Activated naive CD8-positive, alpha-beta T cell treated with anti-CD3 and anti-CD28 coated beads for 36 hours (primary cell): ENCODE measurements at regions not wholly inside any gene's neighbourhood (a gene's known extent, or its start where the extent isn't known, plus 50 kb on each side); places are given as distances from the start of the nearest gene placed in this dataset.

Source experiments
- DNase-seq: peaks from one replicate; pipeline ENCODE4 v3.0.0; 2021
- H3K27ac Mint-ChIP-seq: one replicate; pipeline ENCODE4 v1.8.0; 2022; ENCODE audit warnings: mild to moderate bottlenecking, moderate library complexity, mixed read lengths
- H3K27me3 Mint-ChIP-seq: one replicate; pipeline ENCODE4 v1.8.0; 2022; ENCODE audit warnings: mild to moderate bottlenecking, mixed read lengths
- H3K36me3 Mint-ChIP-seq: one replicate; pipeline ENCODE4 v1.8.0; 2021; ENCODE audit warnings: mild to moderate bottlenecking, mixed read lengths
- H3K4me1 Mint-ChIP-seq: one replicate; pipeline ENCODE4 v1.8.0; 2021; ENCODE audit warnings: mixed read lengths
- H3K4me3 Mint-ChIP-seq: one replicate; pipeline ENCODE4 v1.8.0; 2022; ENCODE audit warnings: mild to moderate bottlenecking, moderate library complexity, mixed read lengths
- H3K9me3 Mint-ChIP-seq: one replicate; pipeline ENCODE4 v1.8.0; 2022; ENCODE audit warnings: mixed read lengths

GRCh38 chr1:208933984-208934525, 649.5 kb upstream of the CAMK1G start:
- Mint-ChIP-seq H3K9me3 (no peaks in the 10 kb centered on the region), H3K36me3 (no peaks in the 10 kb centered on the region), H3K4me3 (no peak overlapping the region), H3K27me3 (peaks cover 15% of the 10 kb centered on the region), H3K4me1 (no peaks in the 10 kb centered on the region), H3K27ac (no peak overlapping the region)
- DNase-seq = no peak

DNA sequence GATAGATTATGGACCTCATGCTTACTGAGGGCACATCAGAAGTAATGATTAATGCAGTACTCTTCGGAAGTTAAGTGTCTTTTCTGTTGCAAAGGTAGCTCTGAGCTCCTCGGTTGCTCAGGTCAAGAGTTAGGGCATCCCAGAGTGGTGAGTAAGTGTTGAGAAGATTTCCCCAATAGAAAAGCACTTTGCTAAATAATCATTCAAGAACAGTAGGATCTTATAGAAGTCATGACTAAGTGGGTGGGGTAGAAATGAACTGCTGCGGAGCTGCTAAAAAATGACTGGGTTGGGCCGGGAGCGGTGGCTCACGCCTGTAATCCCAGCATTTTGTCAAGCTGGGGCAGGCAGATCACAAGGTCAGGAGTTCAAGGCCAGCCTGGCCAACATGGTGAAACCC, 648.6 kb upstream of the CAMK1G start:
- no peaks in the 10 kb centered on the region for H3K36me3 Mint-ChIP-seq
- DNase-seq = no peak
- no peak overlapping the region for H3K27ac Mint-ChIP-seq
- H3K4me3 Mint-ChIP-seq = no peak overlapping the region
- H3K27me3 Mint-ChIP-seq = peaks cover 15% of the 10 kb centered on the region
- no peaks in the 10 kb centered on the region for H3K4me1 Mint-ChIP-seq
- no peaks in the 10 kb centered on the region for H3K9me3 Mint-ChIP-seq

DNA sequence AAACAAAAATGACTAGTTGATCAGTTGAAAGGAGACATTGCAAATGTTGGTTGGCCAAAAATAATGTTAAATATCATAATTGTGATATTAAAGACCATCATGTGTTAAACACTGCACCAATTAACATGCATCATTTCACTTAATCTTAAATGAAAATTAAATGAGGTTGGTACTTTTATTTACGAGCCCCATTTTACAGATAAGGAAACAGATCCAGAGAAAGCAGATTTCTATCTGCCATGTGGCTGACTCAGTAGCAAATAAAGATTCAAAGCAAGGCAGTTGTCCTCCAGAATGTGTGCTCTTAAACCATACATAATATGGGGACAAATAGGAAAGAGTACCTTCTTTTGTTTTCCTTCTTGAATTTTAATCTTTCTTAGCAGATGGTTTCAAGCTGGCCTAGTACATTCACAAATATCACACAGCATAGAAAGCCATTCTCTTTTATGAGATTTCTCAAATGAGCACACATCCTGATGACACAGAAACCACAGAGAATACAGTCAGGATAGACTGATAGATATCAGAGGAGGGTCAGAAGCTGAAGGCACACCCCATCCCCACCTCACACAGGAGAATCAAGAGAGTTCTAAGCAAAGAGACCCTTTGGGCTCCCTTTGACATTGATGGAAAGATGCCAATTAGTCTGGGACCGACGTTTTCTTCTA, 647.9 kb upstream of the CAMK1G start:
- no peaks in the 10 kb centered on the region for H3K9me3 Mint-ChIP-seq
- no peaks in the 10 kb centered on the region for H3K36me3 Mint-ChIP-seq
- H3K4me1 Mint-ChIP-seq = no peaks in the 10 kb centered on the region
- no peak for DNase-seq
- no peak overlapping the region for H3K4me3 Mint-ChIP-seq
- peaks cover 14% of the 10 kb centered on the region for H3K27me3 Mint-ChIP-seq
- no peak overlapping the region for H3K27ac Mint-ChIP-seq

DNA sequence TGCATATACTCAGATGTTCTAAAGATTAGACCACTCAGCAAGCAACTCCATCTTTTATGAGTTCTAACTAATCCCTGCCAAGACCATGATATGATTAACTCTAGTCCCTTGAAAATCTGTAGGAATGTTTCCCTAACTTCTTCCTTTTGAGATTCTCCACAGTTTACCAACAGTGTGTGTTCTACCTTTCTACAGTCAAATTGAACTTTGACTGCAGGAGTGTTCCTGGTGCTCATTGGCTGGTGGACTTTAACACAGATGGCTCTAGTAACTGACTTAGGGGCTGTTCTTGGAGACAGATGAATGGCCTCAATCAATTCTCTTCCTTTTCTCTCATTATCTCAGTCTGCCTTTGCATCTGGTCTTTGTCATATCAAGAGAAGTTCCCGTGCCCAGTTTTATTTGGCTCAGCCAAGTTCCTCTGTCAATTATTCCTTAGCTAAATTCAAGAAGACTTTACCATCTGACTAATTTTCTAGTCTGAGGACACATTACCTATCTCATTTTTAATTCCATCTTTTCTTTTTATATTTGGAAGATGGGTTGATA, 643.9 kb upstream of the CAMK1G start:
- Mint-ChIP-seq H3K4me3 (no peak overlapping the region), H3K27me3 (peaks cover 15% of the 10 kb centered on the region), H3K4me1 (no peaks in the 10 kb centered on the region), H3K9me3 (no peaks in the 10 kb centered on the region), H3K36me3 (no peaks in the 10 kb centered on the region), H3K27ac (no peak overlapping the region)
- no peak for DNase-seq

GRCh38 chr1:208942394-208943130, 641.0 kb upstream of the CAMK1G start:
- no peak for DNase-seq
- Mint-ChIP-seq H3K27me3 (peaks cover 29% of the 10 kb centered on the region), H3K36me3 (no peaks in the 10 kb centered on the region), H3K27ac (no peak overlapping the region), H3K9me3 (no peaks in the 10 kb centered on the region), H3K4me1 (no peaks in the 10 kb centered on the region), H3K4me3 (no peak overlapping the region)

- Mint-ChIP-seq H3K27me3 (peaks cover 30% of the 10 kb centered on the region), H3K27ac (no peak overlapping the region), H3K9me3 (no peaks in the 10 kb centered on the region), H3K4me3 (no peak overlapping the region), H3K36me3 (no peaks in the 10 kb centered on the region), H3K4me1 (no peaks in the 10 kb centered on the region)
- DNase-seq = no peak
Measured at GRCh38 chr1:208943291-208943690, 640.2 kb upstream of the CAMK1G start.

DNA sequence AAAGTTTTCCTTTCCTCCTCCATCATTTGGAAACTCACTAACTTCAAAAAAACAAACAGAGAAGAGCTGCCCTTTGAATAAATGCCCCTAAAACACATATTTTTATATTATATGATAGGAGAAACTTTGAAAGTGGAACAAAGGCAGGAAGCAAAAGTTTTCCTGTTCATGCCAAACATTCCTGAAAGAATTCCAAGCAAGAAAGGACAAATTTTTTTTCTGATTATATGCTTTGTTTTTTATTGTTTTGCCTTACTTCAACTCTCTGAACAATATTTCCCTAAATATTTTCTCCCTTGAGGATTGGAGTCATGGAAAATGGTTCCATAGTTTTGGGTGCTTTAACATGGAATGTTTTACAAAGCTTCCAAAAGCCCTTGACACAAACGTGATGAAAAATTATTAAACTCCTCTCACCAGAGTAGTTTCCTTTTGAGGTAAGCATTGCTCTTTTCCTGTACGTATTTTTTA, 638.5 kb upstream of the CAMK1G start:
- no peak overlapping the region for H3K4me3 Mint-ChIP-seq
- H3K27me3 Mint-ChIP-seq = peaks cover 30% of the 10 kb centered on the region
- DNase-seq = no peak
- H3K27ac Mint-ChIP-seq = no peak overlapping the region
- no peaks in the 10 kb centered on the region for H3K36me3 Mint-ChIP-seq
- H3K9me3 Mint-ChIP-seq = no peaks in the 10 kb centered on the region
- H3K4me1 Mint-ChIP-seq = no peaks in the 10 kb centered on the region

GRCh38 chr1:208950206-208950605, 633.3 kb upstream of the CAMK1G start:
- no peak overlapping the region for H3K4me3 Mint-ChIP-seq
- H3K9me3 Mint-ChIP-seq = peaks cover 2% of the 10 kb centered on the region
- H3K4me1 Mint-ChIP-seq = no peaks in the 10 kb centered on the region
- H3K36me3 Mint-ChIP-seq = no peaks in the 10 kb centered on the region
- DNase-seq = no peak
- no peak overlapping the region for H3K27ac Mint-ChIP-seq
- peaks cover 15% of the 10 kb centered on the region for H3K27me3 Mint-ChIP-seq

DNA sequence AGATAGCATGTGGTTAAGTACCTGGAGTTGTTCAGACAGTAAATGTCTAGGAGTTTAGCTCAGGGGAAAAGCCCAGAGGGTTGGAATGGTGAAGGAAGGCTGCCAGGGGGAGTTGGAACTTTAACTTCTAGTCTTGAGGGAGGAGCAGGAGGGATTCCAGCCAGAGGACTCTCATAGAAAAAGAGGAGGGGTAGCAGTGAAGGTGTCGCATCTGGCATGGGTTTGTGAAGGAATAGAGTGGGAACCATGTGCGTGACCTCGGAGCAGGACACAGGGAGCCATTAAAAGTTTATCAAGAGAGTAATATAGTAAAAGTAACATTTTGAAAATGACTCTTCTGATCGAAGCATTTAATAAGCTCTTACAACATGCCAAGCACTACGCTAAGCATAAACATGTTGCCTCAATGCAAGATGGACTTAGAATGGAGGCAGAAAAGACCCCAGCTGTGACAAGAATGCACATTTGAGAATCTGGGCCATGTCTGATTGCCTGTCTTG, 632.4 kb upstream of the CAMK1G start:
- H3K4me1 Mint-ChIP-seq = no peaks in the 10 kb centered on the region
- H3K36me3 Mint-ChIP-seq = no peaks in the 10 kb centered on the region
- peaks cover 2% of the 10 kb centered on the region for H3K9me3 Mint-ChIP-seq
- H3K27ac Mint-ChIP-seq = no peak overlapping the region
- peaks cover 7% of the 10 kb centered on the region for H3K27me3 Mint-ChIP-seq
- H3K4me3 Mint-ChIP-seq = no peak overlapping the region
- no peak for DNase-seq

GRCh38 chr1:208951908-208952307, 631.6 kb upstream of the CAMK1G start:
- H3K27ac Mint-ChIP-seq = no peak overlapping the region
- H3K4me1 Mint-ChIP-seq = no peaks in the 10 kb centered on the region
- peaks cover 3% of the 10 kb centered on the region for H3K27me3 Mint-ChIP-seq
- H3K36me3 Mint-ChIP-seq = no peaks in the 10 kb centered on the region
- DNase-seq = no peak
- peaks cover 2% of the 10 kb centered on the region for H3K9me3 Mint-ChIP-seq
- no peak overlapping the region for H3K4me3 Mint-ChIP-seq

DNA sequence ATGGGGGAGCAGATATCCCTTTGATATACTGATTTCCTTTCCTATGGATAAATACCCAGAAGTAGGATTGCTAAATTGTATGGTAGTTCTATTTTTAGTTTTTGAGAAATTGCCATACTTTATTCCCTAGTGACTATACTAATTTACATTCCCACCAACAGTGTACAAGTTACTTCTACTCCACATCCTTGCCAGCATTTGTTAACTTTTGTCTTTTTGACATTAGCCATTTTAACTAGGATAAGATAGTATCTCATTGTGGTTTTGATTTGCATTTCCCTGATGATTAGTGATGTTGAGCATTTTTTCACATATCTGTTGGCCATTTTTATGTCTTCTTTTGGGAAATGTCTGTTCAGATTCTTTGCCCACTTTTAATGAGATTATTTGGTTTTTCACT, 620.6 kb upstream of the CAMK1G start:
- Mint-ChIP-seq H3K4me1 (no peaks in the 10 kb centered on the region), H3K9me3 (peaks cover 9% of the 10 kb centered on the region), H3K36me3 (no peaks in the 10 kb centered on the region), H3K27me3 (no peaks in the 10 kb centered on the region), H3K27ac (no peak overlapping the region), H3K4me3 (no peak overlapping the region)
- DNase-seq = no peak

- peaks cover 6% of the 10 kb centered on the region for H3K27me3 Mint-ChIP-seq
Measured at GRCh38 chr1:208965351-208965750, 618.2 kb upstream of the CAMK1G start.

DNA sequence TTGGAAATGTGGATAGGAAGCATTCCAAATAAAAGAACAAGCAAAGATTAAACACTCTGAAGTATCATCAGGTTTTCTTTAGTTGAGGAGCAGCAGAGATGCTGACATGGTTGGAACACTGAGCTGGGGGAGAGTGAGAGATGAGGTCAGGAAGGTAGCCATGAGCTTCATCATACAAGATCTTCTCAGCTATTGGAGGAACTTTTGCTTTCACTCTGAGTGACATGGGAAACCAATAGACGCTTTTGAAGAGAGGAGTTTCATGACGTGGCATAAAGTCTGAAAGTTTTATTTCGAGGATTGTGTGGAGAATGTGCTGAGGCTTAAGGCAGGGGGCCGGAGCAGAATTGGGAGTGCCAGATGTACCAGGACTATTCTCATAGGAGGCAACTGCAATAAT, 616.2 kb upstream of the CAMK1G start:
- Mint-ChIP-seq H3K4me3 (no peak overlapping the region), H3K27me3 (peaks cover 6% of the 10 kb centered on the region), H3K27ac (no peak overlapping the region), H3K36me3 (no peaks in the 10 kb centered on the region), H3K4me1 (no peaks in the 10 kb centered on the region), H3K9me3 (no peaks in the 10 kb centered on the region)
- no peak for DNase-seq

More at GRCh38 chr1:208965351-208965750, 618.2 kb upstream of the CAMK1G start:
- Mint-ChIP-seq H3K4me1 (no peaks in the 10 kb centered on the region), H3K9me3 (no peaks in the 10 kb centered on the region), H3K36me3 (no peaks in the 10 kb centered on the region), H3K4me3 (no peak overlapping the region), H3K27ac (no peak overlapping the region)
- DNase-seq = no peak

- DNase-seq = no peak
- Mint-ChIP-seq H3K36me3 (no peaks in the 10 kb centered on the region), H3K27ac (no peak overlapping the region), H3K9me3 (no peaks in the 10 kb centered on the region), H3K4me1 (no peaks in the 10 kb centered on the region), H3K27me3 (peaks cover 8% of the 10 kb centered on the region), H3K4me3 (no peak overlapping the region)
Measured at GRCh38 chr1:208974717-208975116, 608.8 kb upstream of the CAMK1G start.

GRCh38 chr1:208975456-208975855, 608.1 kb upstream of the CAMK1G start:
- DNase-seq = no peak
- H3K4me1 Mint-ChIP-seq = no peaks in the 10 kb centered on the region
- no peak overlapping the region for H3K4me3 Mint-ChIP-seq
- no peak overlapping the region for H3K27ac Mint-ChIP-seq
- H3K36me3 Mint-ChIP-seq = no peaks in the 10 kb centered on the region
- peaks cover 3% of the 10 kb centered on the region for H3K27me3 Mint-ChIP-seq
- no peaks in the 10 kb centered on the region for H3K9me3 Mint-ChIP-seq
